HK-2 (cell line): ENCODE measurements at regions not wholly inside any gene's neighbourhood (a gene's known extent, or its start where the extent isn't known, plus 50 kb on each side); places are given as distances from the start of the nearest gene placed in this dataset.
"Not testable (repeated sequence)": the region's sequence is repeated elsewhere in the genome, so short reads cannot be mapped to it uniquely, and the experiment has no call there.

ENCODE experiments used
- DNase-seq: peaks from one replicate; pipeline ENCODE4 v3.0.0-alpha.2; 2018; ENCODE audit not compliant: unreplicated experiment

DNA sequence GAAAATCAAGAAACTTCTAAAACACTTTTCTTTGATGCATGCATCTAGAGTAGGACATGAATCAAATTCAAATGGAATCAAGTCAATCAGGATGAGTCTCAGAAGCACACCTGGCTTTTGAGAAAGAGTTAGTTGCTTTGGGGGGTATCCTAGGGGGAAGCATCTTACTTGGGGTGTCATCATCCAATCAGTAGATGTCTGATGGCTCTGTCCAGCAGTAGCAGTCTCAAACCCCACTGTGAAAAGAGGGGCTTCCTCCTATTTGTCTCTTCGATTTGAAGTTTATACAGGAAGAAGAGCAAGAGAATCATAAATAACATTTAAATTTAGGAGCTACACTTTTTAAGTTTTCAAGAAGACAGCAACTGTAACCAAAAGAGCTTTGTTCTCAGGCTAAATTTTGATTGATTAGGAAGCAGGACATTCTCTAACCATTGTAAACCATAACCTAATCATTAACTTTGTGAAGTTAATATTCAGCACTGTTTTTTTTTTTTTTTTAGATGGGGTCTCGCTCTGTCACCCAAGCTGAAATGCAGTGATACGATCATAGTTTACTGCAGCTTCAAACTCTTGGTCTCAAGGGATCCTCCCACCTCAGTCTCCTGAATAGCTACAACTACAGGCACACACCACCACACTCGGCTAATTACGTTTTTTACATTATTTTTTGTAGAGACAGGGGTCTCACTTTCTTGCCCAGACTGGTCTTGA, 614.7 kb downstream of the CSNK1G3 start:
- DNase-seq = no peak

DNA sequence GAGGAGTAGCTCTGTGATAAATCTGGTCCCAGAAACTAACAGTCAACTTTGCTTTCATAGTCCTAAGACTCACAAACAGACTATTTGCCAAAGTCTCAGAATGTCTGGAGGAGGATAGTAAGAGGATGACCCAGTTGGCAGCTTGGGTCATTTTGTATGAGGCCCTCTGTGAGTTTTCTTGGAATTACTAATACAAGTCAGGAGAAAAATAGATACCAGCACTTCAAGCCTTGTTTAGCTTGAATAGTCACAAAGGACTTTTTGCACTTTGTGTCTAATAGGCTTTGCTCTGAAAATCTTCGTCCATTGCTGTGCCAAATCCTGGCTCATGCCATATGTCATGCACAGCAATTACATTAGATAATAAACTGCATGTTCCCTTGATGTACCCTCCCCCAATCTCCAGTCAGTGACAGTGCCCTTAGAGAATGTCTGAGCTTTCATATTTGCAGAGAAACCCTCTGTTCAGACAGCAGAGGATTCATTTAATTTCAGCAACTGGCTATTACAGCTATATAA, 612.8 kb downstream of the CSNK1G3 start:
- DNase-seq = no peak

- DNase-seq = no peak
Measured at GRCh38 chr5:124121198-124121597, 609.2 kb downstream of the CSNK1G3 start.

DNA sequence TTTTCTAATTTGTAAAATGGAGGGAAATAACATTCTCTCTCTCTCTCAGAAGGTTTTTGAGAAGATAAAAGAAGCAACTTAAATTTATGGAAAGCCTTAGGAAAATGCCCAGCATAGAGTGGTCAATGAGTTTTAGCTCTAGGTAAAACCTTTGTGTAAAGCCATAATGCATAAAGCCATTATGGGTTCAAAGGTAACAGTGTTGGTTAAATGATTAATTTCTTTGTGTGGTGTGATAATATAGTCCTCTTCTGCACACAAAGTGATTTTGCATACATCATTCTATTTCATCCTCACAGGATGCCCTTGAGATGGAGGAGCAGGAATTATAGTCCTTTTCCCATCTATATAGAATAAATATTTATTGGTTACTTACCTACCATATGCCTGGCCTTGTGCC, 602.9 kb downstream of the CSNK1G3 start:
- no peak for DNase-seq

GRCh38 chr5:124111886-124112285, 599.9 kb downstream of the CSNK1G3 start:
- no peak for DNase-seq

DNA sequence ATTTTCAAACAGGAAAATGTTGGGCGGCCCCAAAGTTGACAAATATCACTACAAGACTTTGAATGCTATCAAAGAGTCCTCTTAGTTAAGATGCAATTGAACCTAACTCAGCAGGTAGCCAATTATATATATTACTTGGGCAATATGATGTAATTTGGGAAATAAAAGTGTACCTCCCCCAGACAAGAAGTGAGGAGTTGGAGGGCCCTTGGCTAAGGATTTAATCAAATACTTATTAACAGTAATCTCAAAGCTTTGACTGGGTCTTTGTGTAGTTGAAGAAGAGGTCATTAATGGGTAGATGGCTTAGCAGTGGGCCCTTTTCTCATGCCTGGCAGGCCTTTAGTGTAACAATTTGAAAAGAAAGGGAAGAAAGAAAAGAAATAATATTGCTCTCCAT, 599.0 kb downstream of the CSNK1G3 start:
- no peak for DNase-seq

DNA sequence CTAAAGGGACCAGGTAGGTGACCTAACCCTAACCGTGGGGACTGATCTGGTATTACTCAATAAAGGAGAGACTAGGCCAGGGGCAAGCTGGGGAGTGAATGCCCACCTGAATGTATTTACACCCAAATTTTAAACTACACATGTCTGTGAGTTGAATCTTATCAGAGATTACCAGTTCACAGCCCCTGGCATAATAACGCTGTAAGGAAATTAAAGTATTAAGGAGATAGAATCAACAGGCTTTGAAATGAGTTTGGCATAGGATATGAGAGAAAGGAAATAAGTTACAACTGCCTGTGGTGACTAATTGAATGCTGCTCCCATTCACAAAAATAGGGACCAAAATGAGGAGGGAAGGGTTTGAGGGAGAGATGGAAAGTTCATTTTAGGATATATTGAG, 593.3 kb downstream of the CSNK1G3 start:
- DNase-seq = no peak

GRCh38 chr5:124104821-124105220, 592.8 kb downstream of the CSNK1G3 start:
- no peak for DNase-seq

- no peak for DNase-seq
Measured at GRCh38 chr5:124104344-124104743, 592.4 kb downstream of the CSNK1G3 start.

DNA sequence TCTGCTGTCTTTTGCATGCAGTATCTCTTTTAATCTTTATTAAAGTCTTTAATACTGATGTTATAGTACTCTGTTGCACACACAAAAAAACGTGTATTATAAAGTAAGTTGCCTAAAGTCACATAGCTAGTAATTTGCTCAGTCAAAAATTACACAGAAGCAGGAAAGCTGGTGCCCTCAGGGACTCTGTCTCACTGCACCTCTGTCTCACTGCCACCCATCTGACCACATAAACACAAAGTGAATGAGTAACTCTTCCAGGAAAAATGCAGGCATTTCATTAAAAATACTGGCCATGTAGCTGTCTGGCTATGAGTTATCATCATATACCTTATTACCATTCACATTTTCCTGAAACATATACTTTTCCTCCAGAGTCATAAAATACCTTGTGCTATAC, 591.7 kb downstream of the CSNK1G3 start:
- no peak for DNase-seq

GRCh38 chr5:124103056-124103455, 591.1 kb downstream of the CSNK1G3 start:
- not testable (repeated sequence) for DNase-seq

- DNase-seq = no peak
Measured at GRCh38 chr5:124102486-124102885, 590.5 kb downstream of the CSNK1G3 start.

DNA sequence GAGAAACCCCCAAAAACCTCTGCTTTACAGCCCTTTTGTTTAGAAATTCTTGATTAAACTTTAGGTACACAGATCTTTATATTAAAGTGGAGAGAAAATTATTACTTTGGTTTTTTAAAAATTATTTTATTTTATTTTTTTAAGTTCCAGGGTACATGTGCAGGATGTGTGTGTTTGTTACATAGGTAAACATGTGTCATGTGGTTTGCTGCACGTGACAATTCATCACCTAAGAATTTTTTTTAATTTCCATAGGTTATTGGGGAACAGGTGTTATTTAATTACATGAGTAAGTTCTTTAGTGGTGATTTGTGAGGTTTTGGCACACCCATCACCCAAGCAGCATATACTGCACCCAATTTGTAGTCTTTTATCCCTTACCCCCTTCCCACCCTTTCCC, 581.7 kb downstream of the CSNK1G3 start:
- no peak for DNase-seq

GRCh38 chr5:124090115-124090514, 578.1 kb downstream of the CSNK1G3 start:
- DNase-seq = no peak

DNA sequence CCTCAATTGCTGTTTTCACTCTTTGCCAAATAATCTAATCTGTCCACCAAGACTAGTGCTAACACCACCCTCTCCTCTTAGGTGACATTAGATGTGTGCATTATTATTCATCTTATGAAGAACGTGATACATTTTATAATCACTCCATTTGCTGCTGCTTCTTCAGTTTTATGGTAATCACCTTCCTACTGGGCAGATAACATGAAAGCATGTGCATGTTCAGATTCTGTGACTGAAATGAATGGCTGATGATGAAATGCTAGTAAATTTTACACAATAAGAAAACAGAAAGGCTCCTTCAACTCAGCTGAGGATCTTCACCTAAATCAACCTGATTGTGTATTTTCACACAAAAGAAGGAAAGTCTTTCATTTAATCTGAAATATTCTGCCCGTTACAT, 577.6 kb downstream of the CSNK1G3 start:
- no peak for DNase-seq

GRCh38 chr5:124088289-124089032, 576.5 kb downstream of the CSNK1G3 start:
- no peak for DNase-seq

- DNase-seq = no peak
Measured at GRCh38 chr5:124087752-124088151, 575.8 kb downstream of the CSNK1G3 start.

- no peak for DNase-seq
Measured at GRCh38 chr5:124080256-124080655, 568.3 kb downstream of the CSNK1G3 start.

- no peak for DNase-seq
Measured at GRCh38 chr5:124079062-124079461, 567.1 kb downstream of the CSNK1G3 start.

GRCh38 chr5:124074500-124074899, 562.5 kb downstream of the CSNK1G3 start:
- DNase-seq = no peak

- no peak for DNase-seq
Measured at GRCh38 chr5:124072570-124072969, 560.6 kb downstream of the CSNK1G3 start.

GRCh38 chr5:124071039-124071438, 559.1 kb downstream of the CSNK1G3 start:
- DNase-seq = no peak

GRCh38 chr5:124065508-124065907, 553.5 kb downstream of the CSNK1G3 start:
- DNase-seq = no peak
